NCI-H2171 treated with DMSO at 0.1 percent for 48 hours (cell line): ENCODE measurements at regions not wholly inside any gene's neighbourhood (a gene's known extent, or its start where the extent isn't known, plus 50 kb on each side); places are given as distances from the start of the nearest gene placed in this dataset.
A peak's percentile ranks its signal among the peaks of the same experiment; 100 is the strongest.

Experiments used
- DNase-seq: peaks from one replicate; lab custom pipeline; 2025; lab: John Stamatoyannopoulos, UW

- DNase-seq = no peak
Observed at GRCh38 chr20:40232273-40232672, 456.8 kb downstream of the MAFB start.

- no peak for DNase-seq
Observed at GRCh38 chr20:40230486-40230885, 458.6 kb downstream of the MAFB start.

GRCh38 chr20:40225596-40225995, 463.4 kb downstream of the MAFB start:
- no peak for DNase-seq

GRCh38 chr20:40223810-40224209, 465.2 kb downstream of the MAFB start:
- DNase-seq = no peak

- no peak for DNase-seq
Observed at GRCh38 chr20:40218971-40219370, 470.1 kb downstream of the MAFB start.

- no peak for DNase-seq
Observed at GRCh38 chr20:40218316-40218969, 470.6 kb downstream of the MAFB start.

- no peak for DNase-seq
Observed at GRCh38 chr20:40207655-40208054, 481.4 kb downstream of the MAFB start.

- no peak for DNase-seq
Observed at GRCh38 chr20:40205971-40206370, 483.1 kb downstream of the MAFB start.

GRCh38 chr20:40203032-40203431, 486.0 kb downstream of the MAFB start:
- DNase-seq = no peak

GRCh38 chr20:40197691-40198090, 491.3 kb downstream of the MAFB start:
- DNase-seq = no peak

- no peak for DNase-seq
Observed at GRCh38 chr20:40196846-40197436, 492.1 kb downstream of the MAFB start.

GRCh38 chr20:40195742-40196141, 493.3 kb downstream of the MAFB start:
- DNase-seq = no peak

- DNase-seq = no peak
Observed at GRCh38 chr20:40192529-40192928, 496.5 kb downstream of the MAFB start.

GRCh38 chr20:40192081-40192480, 497.0 kb downstream of the MAFB start:
- no peak for DNase-seq

- no peak for DNase-seq
Observed at GRCh38 chr20:40191573-40191972, 497.5 kb downstream of the MAFB start.

- DNase-seq = no peak
Observed at GRCh38 chr20:40189621-40190020, 499.4 kb downstream of the MAFB start.

GRCh38 chr20:40188319-40188718, 500.7 kb downstream of the MAFB start:
- no peak for DNase-seq

GRCh38 chr20:40186826-40187225, 502.2 kb downstream of the MAFB start:
- no peak for DNase-seq

GRCh38 chr20:40181676-40182075, 507.4 kb downstream of the MAFB start:
- DNase-seq = no peak

GRCh38 chr20:40176098-40176841, 512.8 kb downstream of the MAFB start:
- DNase-seq = peak; percentile 27

GRCh38 chr20:40175296-40175695, 513.7 kb downstream of the MAFB start:
- no peak for DNase-seq

GRCh38 chr20:40173872-40174271, 515.2 kb downstream of the MAFB start:
- DNase-seq = no peak

- DNase-seq = no peak
Observed at GRCh38 chr20:40168981-40169620, 519.9 kb downstream of the MAFB start.
